AG04450 (cell line): ENCODE measurements at regions not wholly inside any gene's neighbourhood (a gene's known extent, or its start where the extent isn't known, plus 50 kb on each side); places are given as distances from the start of the nearest gene placed in this dataset.
"Not testable (repeated sequence)": the region's sequence is repeated elsewhere in the genome, so short reads cannot be mapped to it uniquely, and the experiment has no call there.

Source experiments
- CTCF ChIA-PET: fragments of 300-600, 350-600 bp; formaldehyde crosslinking; extraction: SDS; loops from one replicate; lab custom pipeline; 2022; ENCODE audit warnings: antibody characterized with exemption, inconsistent platforms; lab: Charles Lee
- POLR2A ChIA-PET: fragments of 350-600 bp; formaldehyde crosslinking; extraction: SDS; loops from one replicate; lab custom pipeline; 2021; ENCODE audit warnings: antibody characterized with exemption, inconsistent platforms; lab: Yijun Ruan, JAX
- DNase-seq: peaks from one replicate; pipeline ENCODE4 v3.0.0-alpha.2; 2011; ENCODE audit warnings: low read depth, low spot score
- H3K27ac ChIP-seq: one replicate; pipeline ENCODE4 v1.5.1; 2012; ENCODE audit warnings: low read depth, low read length, control low read depth
- H3K27me3 ChIP-seq: one replicate; pipeline ENCODE4 v1.6.0; 2012; ENCODE audit warnings: low read length; ENCODE audit not compliant: control insufficient read depth, insufficient read depth
- H3K4me3 ChIP-seq: 2 replicates; pipeline ENCODE4 v1.5.1; 2011; ENCODE audit warnings: mild to moderate bottlenecking, low read depth, low read length, control low read depth
- H3K9me3 ChIP-seq: 2 replicates; pipeline ENCODE4 v1.5.1; 2012; ENCODE audit warnings: low read length; ENCODE audit not compliant: control insufficient read depth, insufficient read depth
- CTCF ChIP-seq: IDR thresholded peaks from 2 replicates; pipeline ENCODE4 v1.5.1; 2011; ENCODE audit warnings: low read depth, low read length, control low read depth, inconsistent platforms

GRCh38 chr7:17099083-17099973, 199.1 kb upstream of the AHR start:
- Histone ChIP-seq H3K27ac (no peak overlapping the region), H3K9me3 (peaks cover 3% of the 10 kb centered on the region; the same call in 1 of the 2 replicates), H3K27me3 (no peaks in the 10 kb centered on the region), H3K4me3 (no peak overlapping the region)
- ChIA-PET POLR2A (no interaction called here), CTCF (interaction anchor here (0.7 to 1.2 kb wide), 2 partner anchors 19 to 116 kb away, joined by 3 read pairs; no protein-coding TSS in a partner anchor)
- no peak for DNase-seq
- TF ChIP-seq CTCF, result no peak

- H3K27ac ChIP-seq, H3K9me3 ChIP-seq, DNase-seq, H3K4me3 ChIP-seq, POLR2A ChIA-PET, H3K27me3 ChIP-seq: not testable (repeated sequence)
- CTCF ChIA-PET, result interaction anchor here (0.7 kb wide), 1 partner anchor 20 kb away, joined by 3 read pairs; no protein-coding TSS in a partner anchor
These were observed 198.4 kb upstream of the AHR start for GRCh38 chr7:17099974-17100509.

- ChIA-PET CTCF (no interaction called here), POLR2A (no interaction called here)
These were observed 197.2 kb upstream of the AHR start for GRCh38 chr7:17101207-17101696.

GRCh38 chr7:17103170-17103569, 195.3 kb upstream of the AHR start:
- Histone ChIP-seq H3K27ac (no peak overlapping the region), H3K27me3 (no peaks in the 10 kb centered on the region), H3K9me3 (peaks cover 3% of the 10 kb centered on the region; the same call in 1 of the 2 replicates), H3K4me3 (no peak overlapping the region)
- ChIA-PET CTCF (no interaction called here), POLR2A (no interaction called here)
- TF ChIP-seq CTCF, result no peak
- no peak for DNase-seq

More at GRCh38 chr7:17101207-17101696, 197.2 kb upstream of the AHR start:
- DNase-seq, result no peak
- peaks cover 3% of the 10 kb centered on the region; the same call in 1 of the 2 replicates for H3K9me3 ChIP-seq
- H3K27ac ChIP-seq, result no peak overlapping the region
- TF ChIP-seq CTCF, result no peak
- no peaks in the 10 kb centered on the region for H3K27me3 ChIP-seq
- H3K4me3 ChIP-seq, result no peak overlapping the region

- Histone ChIP-seq H3K27ac (no peak overlapping the region), H3K9me3 (peaks cover 3% of the 10 kb centered on the region; the same call in 1 of the 2 replicates), H3K27me3 (no peaks in the 10 kb centered on the region), H3K4me3 (no peak overlapping the region)
- DNase-seq, result no peak
- CTCF ChIA-PET, result no interaction called here
- no peak for TF ChIP-seq CTCF
- POLR2A ChIA-PET, result no interaction called here
These were observed 194.5 kb upstream of the AHR start for GRCh38 chr7:17103984-17104383.
